PC-3 (cell line): ENCODE measurements at regions not wholly inside any gene's neighbourhood (a gene's known extent, or its start where the extent isn't known, plus 50 kb on each side); places are given as distances from the start of the nearest gene placed in this dataset.
A peak's percentile ranks its signal among the peaks of the same experiment; 100 is the strongest.

Experiments used
- ATAC-seq: fragments of 200-7000 bp; cut with Tn5 transposase; 2 replicates; pipeline ENCODE4 v1.9.1; 2020; ENCODE audit warnings: mild to moderate bottlenecking, moderate library complexity
- BruUV-seq: library from RNA; stranded (reverse); fragments of 400-500 nt; replicated peaks from 2 replicates; lab custom pipeline; 2021; lab: Mats Ljungman, UMichigan
- CTCF ChIA-PET: fragments of 300-600 bp; sonication (Branson Sonifier 250); formaldehyde crosslinking; loops from one replicate; lab custom pipeline; 2022; ENCODE audit warnings: antibody characterized with exemption; lab: Charles Lee
- POLR2A ChIA-PET: fragments of 300-600 bp; sonication (Branson Sonifier 250); formaldehyde crosslinking; loops from one replicate; lab custom pipeline; 2022; ENCODE audit warnings: antibody characterized with exemption; ENCODE audit not compliant: unreplicated experiment; lab: Charles Lee
- DNase-seq: peaks from one replicate; pipeline ENCODE4 v3.0.0-alpha.2; 2015
- H2AFZ ChIP-seq: fragments of 300-600 bp; sonication (generic); 2 replicates; pipeline ENCODE4 v1.6.0; 2016; ENCODE audit warnings: antibody characterized with exemption, low read length
- H3F3A ChIP-seq: fragments of 300-600 bp; sonication (generic); one replicate; pipeline ENCODE4 v1.6.0; 2017; ENCODE audit warnings: antibody characterized with exemption, low read length, control low read depth, mild to moderate bottlenecking; ENCODE audit not compliant: unreplicated experiment
- H3K27ac ChIP-seq: fragments of 300-600 bp; sonication (generic); 2 replicates; pipeline ENCODE4 v1.5.1; 2016; ENCODE audit warnings: mild to moderate bottlenecking, low read length
- H3K27me3 ChIP-seq: fragments of 300-600 bp; sonication (generic); 2 replicates; pipeline ENCODE4 v1.6.1; 2016; ENCODE audit warnings: low read length, mixed read lengths
- H3K36me3 ChIP-seq: fragments of 300-600 bp; sonication (generic); 2 replicates; pipeline ENCODE4 v1.6.1; 2016; ENCODE audit warnings: low read depth, mixed run types, low read length, mixed read lengths
- H3K4me1 ChIP-seq: fragments of 300-600 bp; sonication (generic); 2 replicates; pipeline ENCODE4 v1.5.1; 2016; ENCODE audit warnings: low read length; ENCODE audit not compliant: insufficient read depth
- H3K4me2 ChIP-seq: fragments of 300-600 bp; sonication (generic); 2 replicates; pipeline ENCODE4 v1.6.0; 2016; ENCODE audit warnings: low read length
- H3K4me3 ChIP-seq: fragments of 300-600 bp; sonication (generic); 2 replicates; pipeline ENCODE4 v1.5.1; 2016; ENCODE audit warnings: mild to moderate bottlenecking, low read length, mixed read lengths
- H3K79me2 ChIP-seq: fragments of 300-600 bp; sonication (generic); 2 replicates; pipeline ENCODE4 v1.6.1; 2017; ENCODE audit warnings: low read length, mixed read lengths
- H3K9ac ChIP-seq: fragments of 300-600 bp; sonication (generic); 2 replicates; pipeline ENCODE4 v1.6.0; 2016; ENCODE audit warnings: mild to moderate bottlenecking, low read length
- H3K9me2 ChIP-seq: fragments of 300-600 bp; sonication (generic); replicated peaks from 2 replicates; pipeline ENCODE4 v1.6.1; 2016; ENCODE audit warnings: mixed run types, low read length, mixed read lengths
- H3K9me3 ChIP-seq: fragments of 300-600 bp; sonication (generic); 2 replicates; pipeline ENCODE4 v1.6.1; 2016; ENCODE audit warnings: low read length, mixed read lengths
- H4K20me1 ChIP-seq: fragments of 300-600 bp; sonication (generic); 2 replicates; pipeline ENCODE4 v1.6.1; 2016; ENCODE audit warnings: low read length, mixed read lengths
- CTCF ChIP-seq: fragments of 300-600 bp; sonication (generic); conservative IDR thresholded peaks from 2 replicates; pipeline ENCODE4 v1.5.1; 2017; ENCODE audit warnings: antibody characterized with exemption, low read depth, mild to moderate bottlenecking, low read length
- EZH2 ChIP-seq: fragments of 300-600 bp; sonication (generic); IDR thresholded peaks from one replicate; pipeline ENCODE4 v1.6.1; 2017; ENCODE audit warnings: antibody characterized with exemption, mild to moderate bottlenecking, low read length; ENCODE audit not compliant: unreplicated experiment
- EZH2phosphoT487 ChIP-seq: fragments of 300-600 bp; sonication (generic); IDR thresholded peaks from 2 replicates; pipeline ENCODE4 v1.6.1; 2018; ENCODE audit warnings: mild to moderate bottlenecking, antibody characterized with exemption, low read length, borderline replicate concordance
- intact Hi-C: fragments of 100-400 bp; cut with micrococcal nuclease; formaldehyde crosslinking; loops from 2 replicates; pipeline ENCODE4 v1.9.0; 2023

- TF ChIP-seq EZH2phosphoT487 (no peak), CTCF (no peak), EZH2 (no peak)
- DNase-seq = peak; percentile 98
- Histone ChIP-seq H3K4me3 (no peak overlapping the region), H3K9me3 (no peaks in the 10 kb centered on the region; the same call in 1 of the 2 replicates), H3K27ac (0 out of 2 replicates have a peak overlapping the region, but pooled peaks have one; percentile 36), H3K4me2 (peak overlapping the region; percentile 44), H3K4me1 (peaks cover 15% of the 10 kb centered on the region), H3K79me2 (no peaks in the 10 kb centered on the region), H4K20me1 (no peaks in the 10 kb centered on the region), H3K9ac (no peak overlapping the region), H3K36me3 (no peaks in the 10 kb centered on the region), H2AFZ (no peak overlapping the region), H3K9me2 (no peaks in the 10 kb centered on the region), H3K27me3 (peaks cover 6% of the 10 kb centered on the region; the same call in 1 of the 2 replicates), H3F3A (no peaks in the 10 kb centered on the region)
- peak; percentile 100 for ATAC-seq
- intact Hi-C loops = no loop called here
- CTCF ChIA-PET = interaction anchor here (0.6 kb wide), 1 partner anchor 190 kb away, joined by 3 read pairs; no protein-coding TSS in a partner anchor
- BruUV-seq = no TSS peak
- POLR2A ChIA-PET = no interaction called here
Observed at GRCh38 chr18:11500153-11501122, 109.0 kb upstream of the SLC35G4 start.

GRCh38 chr18:11498821-11499220 is 110.6 kb upstream of the SLC35G4 start:
- CTCF ChIA-PET = no interaction called here
- intact Hi-C loops = no loop called here
- Histone ChIP-seq H2AFZ (no peak overlapping the region), H3K9me2 (no peaks in the 10 kb centered on the region), H3K27ac (no peak overlapping the region), H3K4me2 (no peak overlapping the region), H3K36me3 (no peaks in the 10 kb centered on the region), H3F3A (no peaks in the 10 kb centered on the region), H3K79me2 (no peaks in the 10 kb centered on the region), H3K4me3 (no peak overlapping the region), H3K9me3 (no peaks in the 10 kb centered on the region; the same call in 1 of the 2 replicates), H3K9ac (no peak overlapping the region), H3K27me3 (no peaks in the 10 kb centered on the region), H4K20me1 (no peaks in the 10 kb centered on the region), H3K4me1 (peaks cover 15% of the 10 kb centered on the region)
- ATAC-seq = no peak
- no TSS peak for BruUV-seq
- no peak for DNase-seq
- TF ChIP-seq EZH2phosphoT487 (no peak), CTCF (no peak), EZH2 (no peak)
- POLR2A ChIA-PET = no interaction called here

- no peak for ATAC-seq
- ChIA-PET CTCF (no interaction called here), POLR2A (no interaction called here)
- BruUV-seq = no TSS peak
- intact Hi-C loops = no loop called here
- H3K27me3 ChIP-seq = no peaks in the 10 kb centered on the region
- H4K20me1 ChIP-seq = no peaks in the 10 kb centered on the region
- no peaks in the 10 kb centered on the region for H3K9me2 ChIP-seq
- no peak overlapping the region for H2AFZ ChIP-seq
- H3K36me3 ChIP-seq = no peaks in the 10 kb centered on the region
- H3K27ac ChIP-seq = no peak overlapping the region
- H3K79me2 ChIP-seq = no peaks in the 10 kb centered on the region
- no peak overlapping the region for H3K9ac ChIP-seq
- DNase-seq = no peak
- H3K4me1 ChIP-seq = peaks cover 15% of the 10 kb centered on the region
- no peaks in the 10 kb centered on the region for H3F3A ChIP-seq
- H3K9me3 ChIP-seq = no peaks in the 10 kb centered on the region; the same call in 1 of the 2 replicates
- H3K4me2 ChIP-seq = no peak overlapping the region
- H3K4me3 ChIP-seq = no peak overlapping the region
- TF ChIP-seq CTCF (no peak), EZH2phosphoT487 (no peak), EZH2 (no peak)
Observed at GRCh38 chr18:11497585-11497984, 111.8 kb upstream of the SLC35G4 start.
